ENCODE measurements at regions not wholly inside any gene's neighbourhood (a gene's known extent, or its start where the extent isn't known, plus 50 kb on each side); places are given as distances from the start of the nearest gene placed in this dataset.
A peak's percentile ranks its signal among the peaks of the same experiment; 100 is the strongest.

DNA sequence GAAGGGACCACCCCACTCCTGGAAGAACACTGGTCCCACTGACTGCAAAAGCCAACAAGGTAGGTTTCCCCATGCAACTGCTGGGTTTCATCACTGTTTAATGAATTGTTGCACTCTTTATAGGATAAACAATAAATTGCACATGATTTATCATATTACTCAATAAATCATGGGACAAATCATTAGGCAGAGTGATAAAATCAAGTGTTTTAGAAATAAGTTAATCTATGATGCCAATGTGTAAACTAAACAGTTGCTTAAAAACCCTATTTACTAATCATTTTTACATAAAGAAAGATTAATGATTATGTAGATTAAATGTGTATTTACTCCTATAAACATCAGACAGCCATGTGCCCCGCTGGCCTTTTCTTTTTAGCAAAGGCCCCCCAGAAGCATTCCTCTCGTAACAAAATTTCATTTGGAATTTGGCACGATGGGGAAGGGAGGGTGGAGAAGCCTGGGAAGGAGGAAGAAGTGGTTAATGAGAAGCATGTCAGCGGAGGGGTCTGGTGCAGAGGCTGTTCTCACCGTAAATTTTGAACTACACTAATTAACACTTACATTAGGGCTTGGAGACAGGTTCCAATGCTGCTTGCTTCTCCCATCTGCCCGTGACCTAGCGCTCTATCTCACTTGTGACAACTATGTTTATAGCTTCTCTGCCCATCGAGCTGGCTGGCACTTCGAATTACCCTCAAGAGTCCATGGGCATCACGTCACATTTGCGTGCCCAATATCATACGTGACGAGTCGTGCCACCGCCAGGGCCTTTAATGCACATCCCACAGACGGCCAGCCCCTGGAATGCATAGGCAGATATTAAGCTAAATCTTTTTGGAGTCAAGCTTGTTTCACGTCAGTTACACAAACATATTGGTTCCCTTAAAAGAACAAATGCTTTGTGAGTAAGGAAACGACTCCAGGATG lies 357.7 kb upstream of the TSHZ3 start:
- no peak for DNase-seq (ENCODE audit: low spot score)

DNA sequence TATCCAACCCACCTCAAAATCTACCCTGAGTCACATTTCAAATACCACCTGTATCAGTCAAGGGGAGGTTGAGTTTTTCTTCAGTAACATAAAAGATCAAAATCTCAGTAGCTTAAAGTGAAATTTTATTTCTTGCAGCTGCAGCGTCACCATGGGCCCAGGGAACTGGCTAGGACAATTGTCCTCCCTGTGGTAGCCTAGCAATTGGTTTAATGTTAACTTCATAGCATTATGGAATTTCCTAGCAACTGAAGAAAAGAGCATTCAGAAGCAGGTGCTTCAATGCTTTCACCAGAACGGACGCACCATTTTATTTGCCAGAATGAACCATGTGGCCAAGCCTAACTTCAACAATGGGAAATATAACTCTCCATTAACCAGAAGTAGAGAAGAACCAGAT lies 359.3 kb upstream of the TSHZ3 start:
- DNase-seq (ENCODE audit: low spot score): no peak

DNA sequence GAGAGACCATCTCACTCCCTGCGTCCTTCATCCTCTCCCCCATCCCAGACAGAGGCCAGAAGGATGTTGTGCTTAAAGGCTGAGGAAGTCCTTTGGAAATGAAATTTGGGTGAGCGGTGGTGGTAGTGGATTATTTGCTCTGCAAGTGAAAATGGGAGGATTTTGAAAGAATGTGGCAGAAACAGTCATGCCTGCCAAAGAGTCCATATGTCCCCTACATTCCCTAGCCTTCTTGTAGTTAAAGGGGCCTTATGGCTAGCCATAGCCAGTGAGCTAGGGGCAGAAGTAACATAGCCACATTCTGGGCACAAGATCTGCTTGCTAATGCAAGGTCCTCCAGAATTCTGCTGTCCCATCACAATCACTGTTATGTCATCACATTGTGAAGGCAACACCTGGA lies 360.2 kb upstream of the TSHZ3 start:
- no peak for DNase-seq (ENCODE audit: low spot score)

DNA sequence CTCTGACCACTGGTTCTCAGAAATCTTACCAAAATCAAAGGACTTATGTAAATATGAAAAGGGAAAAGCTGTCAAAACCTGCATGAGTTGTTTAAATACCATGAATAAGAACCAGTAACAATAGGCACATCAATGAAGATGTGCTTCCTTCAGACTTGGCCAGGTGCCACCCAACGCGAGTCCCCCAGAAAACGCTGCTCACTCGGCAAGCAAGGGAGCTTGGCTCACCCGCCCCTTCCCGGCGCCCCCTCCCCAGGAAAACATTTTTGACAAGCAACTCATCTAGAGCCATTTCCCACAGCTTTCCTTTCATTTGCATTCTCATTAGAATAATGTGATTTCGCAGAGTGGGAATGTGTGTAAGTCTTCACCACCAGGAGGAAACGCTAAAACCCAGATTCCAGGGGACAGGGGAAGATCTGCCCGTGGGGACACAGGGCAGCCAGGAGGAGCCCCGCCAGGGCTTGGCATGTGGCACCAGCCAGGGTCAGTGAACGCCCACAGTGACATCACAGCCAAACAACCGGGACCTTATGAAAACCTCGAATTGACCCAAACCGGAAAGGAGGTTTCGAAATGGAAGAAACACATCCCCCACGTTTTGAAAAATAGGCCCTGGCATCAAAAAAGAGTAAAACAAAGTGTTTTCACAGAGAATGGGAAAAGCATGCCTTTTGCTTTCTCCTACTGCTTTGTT lies 366.2 kb upstream of the TSHZ3 start:
- DNase-seq (ENCODE audit: low spot score): no peak

DNA sequence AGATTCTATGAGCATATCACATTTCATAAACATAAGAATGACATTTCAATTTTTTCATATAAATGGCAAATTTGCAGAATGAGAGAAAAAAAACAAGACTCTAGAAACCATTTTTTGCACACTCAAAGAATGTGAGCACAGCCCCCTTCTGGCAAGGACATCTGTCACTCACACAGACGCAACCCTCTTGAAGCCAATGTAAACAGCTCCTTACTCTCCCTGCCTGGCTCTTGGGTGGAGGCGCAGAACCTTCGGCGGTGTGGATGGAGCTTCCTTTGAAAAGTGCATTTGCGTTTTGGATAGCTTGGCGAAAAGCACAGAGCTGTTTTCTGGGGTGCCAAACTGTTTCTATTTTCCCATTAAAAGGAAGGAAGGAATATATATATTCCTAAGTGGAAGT lies 367.6 kb upstream of the TSHZ3 start:
- DNase-seq (ENCODE audit: low spot score): no peak

DNA sequence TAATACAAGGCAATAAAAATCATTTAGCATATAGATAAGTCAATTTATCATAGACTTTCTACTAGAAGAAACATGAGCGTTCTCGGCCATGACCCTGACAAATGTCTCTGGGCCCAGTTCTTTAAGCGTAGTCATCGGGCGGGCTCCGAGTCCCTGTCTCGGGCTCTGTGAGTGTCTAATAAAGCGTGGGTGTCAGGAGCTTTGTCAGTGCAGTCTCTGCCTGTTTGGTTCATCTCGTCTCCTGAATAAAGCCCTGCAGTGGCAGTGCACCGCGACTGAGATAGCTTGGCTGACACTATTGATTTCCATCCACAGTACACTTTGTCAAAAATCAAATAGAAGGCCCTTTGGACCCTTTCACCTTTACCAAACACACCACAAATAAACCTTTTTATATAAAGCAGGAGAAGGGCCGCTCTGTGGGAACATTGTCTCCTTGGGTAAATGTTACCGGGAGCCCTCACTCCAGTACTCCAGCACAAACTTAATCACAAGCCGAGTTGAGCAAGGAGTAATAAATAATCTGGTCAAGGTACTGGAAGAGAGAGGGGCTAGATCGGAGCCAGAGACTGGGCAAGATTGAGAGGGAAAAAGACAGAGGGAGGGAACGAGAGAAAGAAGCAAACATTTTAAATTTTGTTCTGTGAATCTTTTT lies 368.2 kb upstream of the TSHZ3 start:
- DNase-seq (ENCODE audit: low spot score): no peak

DNA sequence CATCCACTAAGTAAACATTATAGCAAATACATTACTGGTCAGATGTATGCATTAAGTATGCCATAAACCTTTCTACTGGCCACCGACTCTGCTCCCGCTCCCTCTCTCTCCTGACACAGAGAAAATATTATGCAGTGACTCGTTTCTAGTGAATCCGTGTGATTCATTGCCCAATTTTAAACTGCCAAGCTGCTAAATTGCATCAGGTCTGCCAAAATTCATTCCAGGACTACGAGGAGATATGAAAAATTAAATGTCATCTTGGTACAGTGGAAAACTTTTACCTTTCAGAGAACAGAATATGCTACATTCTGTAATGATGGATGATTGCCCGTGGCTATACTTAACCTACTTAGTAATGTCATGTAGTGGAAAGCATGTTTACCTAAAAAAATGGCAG lies 368.8 kb upstream of the TSHZ3 start:
- peak; percentile 75 for DNase-seq (ENCODE audit: low spot score)

DNA sequence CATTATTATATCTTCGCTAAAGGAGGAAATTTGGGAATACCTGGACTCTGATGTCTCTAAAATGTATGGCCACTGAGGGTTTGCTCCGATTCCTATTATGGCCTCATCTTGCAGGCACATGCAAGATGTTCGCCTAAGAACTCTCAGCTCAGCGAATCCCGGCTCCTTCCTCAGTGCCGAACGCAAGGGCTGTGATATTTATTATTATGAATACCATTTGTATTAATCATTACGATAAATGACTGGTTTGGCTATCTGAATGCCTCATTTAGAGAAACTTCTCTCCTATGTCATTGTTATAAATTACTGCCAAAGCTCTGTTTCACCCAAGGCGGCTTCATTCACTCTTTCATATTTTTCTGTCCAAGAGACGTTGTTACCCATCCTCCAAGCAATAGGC lies 369.7 kb upstream of the TSHZ3 start:
- DNase-seq (ENCODE audit: low spot score): no peak

DNA sequence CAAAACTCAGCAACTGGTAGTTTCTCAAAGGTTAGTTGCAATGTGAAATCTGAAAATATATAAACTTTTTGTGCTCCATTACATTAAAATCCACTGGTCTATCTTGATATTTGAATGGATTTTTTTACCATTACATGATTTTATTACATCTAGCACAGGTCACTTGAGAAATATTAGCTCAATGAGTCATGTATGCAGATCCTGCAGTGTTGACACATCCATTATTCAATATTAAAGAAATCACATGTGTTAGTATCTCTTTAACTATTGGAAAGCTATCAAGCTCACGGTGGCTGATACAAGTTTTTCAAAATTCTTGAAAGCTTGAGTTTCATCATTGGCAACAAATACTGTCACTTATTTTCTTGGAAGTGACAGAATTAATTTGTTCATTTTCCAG lies 373.9 kb upstream of the TSHZ3 start:
- no peak for DNase-seq (ENCODE audit: low spot score)

DNA sequence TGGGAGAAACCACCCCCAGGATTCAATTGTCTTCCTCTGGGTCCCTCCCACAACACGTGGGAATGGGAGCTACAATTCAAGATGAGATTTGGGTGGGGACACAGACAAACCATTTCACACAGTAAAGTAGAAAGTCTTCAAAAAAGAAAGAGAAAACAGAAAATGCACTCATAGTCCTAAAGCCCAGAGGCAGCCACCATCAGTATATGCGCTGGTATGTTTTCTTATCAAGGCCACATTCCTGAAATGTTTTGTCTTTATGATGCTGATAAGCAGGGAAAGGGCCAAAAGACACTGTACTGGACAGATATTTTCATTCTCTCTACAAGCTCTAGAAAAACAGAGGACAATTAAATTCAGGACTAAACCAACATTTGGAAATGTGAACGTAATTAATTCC lies 375.8 kb upstream of the TSHZ3 start:
- DNase-seq (ENCODE audit: low spot score): peak; percentile 84

DNA sequence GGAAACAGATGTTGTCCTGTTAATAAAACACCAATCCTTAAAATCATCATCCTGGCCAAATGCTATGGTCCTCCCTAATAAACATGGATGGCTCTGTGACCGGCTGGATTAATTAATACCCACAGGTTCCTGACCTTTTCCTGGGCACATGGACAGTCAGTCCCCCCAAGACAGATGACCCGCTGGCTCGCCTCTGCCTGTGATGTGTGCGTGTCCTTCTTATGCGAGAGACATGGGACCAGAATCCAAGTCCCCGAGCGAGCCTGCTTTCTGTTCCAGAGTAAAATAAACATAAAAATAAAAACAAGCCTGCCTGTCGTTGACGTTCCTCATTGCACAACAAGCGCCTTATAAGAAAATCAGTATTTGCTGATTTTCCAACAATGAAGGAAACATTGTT lies 378.3 kb upstream of the TSHZ3 start:
- DNase-seq (ENCODE audit: low spot score): no peak

DNA sequence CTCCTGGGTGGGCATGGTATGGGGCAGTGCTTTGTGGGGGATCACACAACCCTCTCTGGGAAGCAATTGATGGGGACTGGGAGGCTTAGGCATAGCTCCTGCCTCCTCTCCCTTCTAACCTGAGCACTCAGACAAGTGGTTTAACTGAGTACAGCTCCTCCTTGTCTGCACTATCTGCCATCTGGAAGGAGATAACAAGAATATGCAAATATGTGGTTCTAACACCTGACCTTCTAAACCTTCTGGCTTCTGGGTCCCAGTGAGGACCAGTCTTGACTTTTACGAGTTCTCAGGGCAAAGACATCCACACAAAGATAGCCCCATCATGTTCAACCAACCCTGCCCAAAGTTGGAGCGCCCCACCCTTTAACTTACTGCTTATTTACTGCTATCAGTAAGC lies 381.0 kb upstream of the TSHZ3 start:
- no peak for DNase-seq (ENCODE audit: low spot score)

DNA sequence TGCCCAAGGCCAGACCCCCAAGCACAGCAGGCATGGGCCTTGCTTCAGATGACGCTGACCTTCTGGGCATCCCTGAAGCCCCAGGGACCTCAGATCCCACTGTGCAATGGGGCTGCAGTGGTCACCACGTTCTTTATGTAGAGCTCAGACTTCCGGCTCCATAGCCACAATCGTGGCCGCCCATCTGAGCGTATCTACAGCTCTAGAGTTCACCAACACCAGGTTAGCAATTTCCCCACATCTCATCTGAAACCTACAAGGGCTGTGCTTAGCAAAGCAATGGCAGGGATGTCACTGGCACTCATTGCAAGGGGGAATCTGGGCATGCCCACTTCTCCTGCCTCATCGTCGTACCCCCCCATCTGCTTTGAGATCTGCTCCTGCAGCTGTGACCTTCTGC lies 384.4 kb upstream of the TSHZ3 start:
- DNase-seq (ENCODE audit: low spot score): no peak

DNA sequence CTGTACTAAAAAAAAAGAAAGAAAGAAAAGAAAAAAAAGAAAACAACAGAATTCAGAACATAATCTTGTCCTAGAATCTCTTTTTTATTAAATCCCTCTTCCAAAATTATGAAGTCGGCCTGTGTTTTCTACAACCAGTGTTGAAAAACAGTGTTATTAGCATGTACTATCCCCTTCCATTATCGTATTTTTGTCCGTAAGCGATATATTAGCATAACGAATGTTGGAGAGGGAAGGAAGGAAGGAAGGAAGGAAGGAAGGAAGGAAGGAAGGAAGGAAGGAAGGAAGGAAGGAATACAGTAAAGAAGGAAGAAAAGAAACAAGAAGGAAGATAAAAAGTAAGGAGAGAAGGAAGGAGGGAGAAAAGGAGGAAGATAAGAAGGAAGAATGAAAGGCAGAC lies 393.0 kb upstream of the TSHZ3 start:
- no peak for DNase-seq (ENCODE audit: low spot score)

DNA sequence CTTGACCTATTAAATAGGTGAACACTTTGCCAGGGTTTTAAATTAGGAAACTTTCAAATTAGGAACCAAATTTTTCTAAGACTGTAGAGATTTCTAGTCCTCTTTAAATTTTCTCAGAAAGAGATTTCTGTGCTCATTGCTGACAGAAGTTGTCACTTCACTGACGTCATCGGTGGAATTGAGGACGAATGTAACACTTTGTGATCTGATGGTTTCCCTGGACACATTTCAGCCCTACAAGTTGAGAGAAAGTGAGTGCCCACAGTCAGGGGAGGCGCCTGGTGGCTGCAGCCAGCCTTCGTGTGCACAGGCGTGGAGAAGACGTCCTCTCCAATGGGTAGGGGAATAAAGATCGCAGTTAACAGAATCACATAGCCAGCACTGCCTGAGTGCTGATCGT lies 396.5 kb upstream of the TSHZ3 start:
- DNase-seq (ENCODE audit: low spot score): no peak

DNA sequence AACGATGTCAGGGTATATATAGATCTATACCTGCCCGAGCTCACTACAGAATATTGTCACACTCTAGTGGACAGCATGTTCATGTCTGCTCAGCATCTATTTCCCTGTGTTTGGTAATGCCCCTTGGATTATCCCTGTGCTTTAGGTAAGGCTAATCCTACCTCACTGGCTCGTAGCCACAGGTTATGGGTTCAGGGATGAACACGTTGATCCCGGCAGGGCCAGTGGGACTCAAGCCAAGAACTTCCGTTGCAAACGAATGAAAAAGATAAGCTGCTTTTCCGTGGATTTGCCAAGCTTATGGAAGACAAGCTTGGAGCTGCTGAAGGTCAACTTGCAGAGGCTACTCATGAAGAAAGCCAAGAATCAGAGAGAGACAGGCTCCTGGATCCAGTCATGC lies 400.0 kb upstream of the TSHZ3 start:
- DNase-seq (ENCODE audit: low spot score): peak; percentile 11

DNA sequence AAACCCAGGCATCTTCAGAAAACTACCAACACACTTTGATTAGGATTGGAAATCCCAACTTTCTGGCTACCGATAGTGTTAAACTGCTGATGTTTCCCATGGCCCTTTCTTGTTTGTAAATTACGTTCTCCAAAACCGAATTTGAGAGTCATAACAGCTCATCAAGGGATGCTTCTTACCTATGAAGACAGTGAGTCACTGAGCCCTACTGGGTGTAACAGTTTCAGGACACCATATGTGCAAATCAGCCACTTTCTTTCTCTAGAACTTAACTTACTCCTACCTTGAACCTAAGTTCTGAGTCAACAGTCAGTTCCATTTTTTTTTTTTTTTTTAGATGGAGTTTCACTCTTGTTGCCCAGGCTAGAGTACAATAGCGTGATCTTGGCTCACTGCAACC lies 410.1 kb upstream of the TSHZ3 start:
- DNase-seq (ENCODE audit: low spot score): no peak

DNA sequence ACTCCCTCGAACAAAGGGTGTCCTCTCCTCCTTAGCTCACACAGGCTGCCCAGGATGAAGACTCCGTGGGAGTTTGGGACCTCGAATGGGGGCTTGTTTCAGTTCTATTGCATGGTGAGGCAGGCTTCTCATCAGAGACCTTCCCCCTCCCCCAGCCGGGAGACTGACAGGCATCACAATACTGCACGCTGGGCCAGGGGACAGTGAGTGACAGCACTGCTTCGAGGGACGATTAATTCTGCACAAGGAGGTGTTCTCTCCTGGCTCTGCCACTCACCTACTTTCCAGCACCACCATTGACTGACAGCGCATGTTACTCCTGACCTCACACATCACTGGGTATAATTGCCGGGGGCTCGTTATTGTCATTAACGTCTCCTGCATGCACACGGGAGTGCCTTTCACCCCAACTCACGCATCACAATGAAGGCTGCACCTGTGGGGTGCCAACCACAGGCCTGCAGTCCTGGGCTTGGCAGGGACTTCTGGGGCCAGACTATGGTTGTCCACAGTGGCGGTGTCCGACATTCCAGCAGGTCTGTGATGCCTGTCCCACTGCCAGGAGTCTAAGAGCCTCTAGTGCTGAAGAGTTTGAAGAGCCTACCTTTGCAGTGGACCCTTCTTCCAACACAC lies 412.2 kb upstream of the TSHZ3 start:
- DNase-seq (ENCODE audit: low spot score): no peak

DNA sequence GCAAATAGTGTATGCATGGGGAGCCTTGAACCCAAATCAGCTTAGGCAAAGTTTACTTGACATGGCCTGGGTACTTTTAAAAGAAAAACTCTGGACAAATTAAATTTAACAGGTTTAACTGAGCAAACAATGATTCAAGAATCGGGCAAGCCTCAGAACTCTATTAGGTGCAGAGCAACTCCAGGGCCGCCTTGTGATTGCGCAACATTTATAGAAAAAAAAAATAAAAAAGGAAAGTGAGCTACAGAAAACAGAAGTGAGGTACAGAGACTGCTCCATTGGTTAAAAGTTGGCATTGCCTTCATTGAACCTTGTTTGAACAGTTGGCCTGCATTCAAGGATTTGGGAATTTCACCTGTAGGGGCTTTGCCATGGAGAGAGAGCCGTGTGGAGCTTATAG lies 421.0 kb upstream of the TSHZ3 start:
- DNase-seq (ENCODE audit: low spot score): peak; percentile 25

DNA sequence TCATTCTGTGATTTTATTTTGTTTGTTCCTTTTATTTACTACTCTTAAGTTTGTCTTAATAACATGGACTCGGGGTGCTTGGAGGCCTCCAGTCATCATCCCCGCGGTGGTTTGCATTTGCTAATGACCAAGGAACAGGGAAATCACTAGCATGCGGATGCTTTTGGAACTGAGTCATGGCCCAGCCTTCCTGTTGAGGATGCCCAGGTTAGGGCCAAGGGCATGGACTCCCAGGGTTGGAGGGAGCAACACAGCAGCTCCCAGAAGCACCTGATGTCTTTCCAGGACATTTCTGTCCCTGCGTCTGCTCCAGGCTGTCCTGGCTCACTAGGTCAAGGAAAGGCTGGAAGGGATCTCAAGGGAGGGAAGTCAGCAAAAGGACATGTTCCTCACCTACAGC lies 423.7 kb upstream of the TSHZ3 start:
- no peak for DNase-seq (ENCODE audit: low spot score)

DNA sequence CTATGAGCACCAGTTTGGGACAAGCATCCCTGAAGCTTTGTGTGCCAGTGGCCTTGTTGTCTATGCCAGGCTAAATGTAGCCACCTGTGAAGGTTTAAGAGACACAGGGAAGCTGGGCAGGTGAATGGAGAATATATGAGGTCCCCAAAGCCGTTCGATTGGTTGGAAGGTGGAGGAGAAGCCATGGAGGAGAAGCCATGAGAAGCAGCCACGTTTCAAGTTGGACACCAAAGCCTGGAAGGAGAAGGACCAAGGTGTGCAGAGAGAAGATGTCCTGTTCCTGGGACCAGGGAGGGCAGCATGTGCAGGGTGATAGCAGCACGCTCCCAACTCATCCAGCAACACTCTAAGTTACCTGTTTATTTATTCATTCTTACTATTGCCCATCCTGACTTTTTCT lies 432.3 kb upstream of the TSHZ3 start:
- DNase-seq (ENCODE audit: low spot score): no peak

DNA sequence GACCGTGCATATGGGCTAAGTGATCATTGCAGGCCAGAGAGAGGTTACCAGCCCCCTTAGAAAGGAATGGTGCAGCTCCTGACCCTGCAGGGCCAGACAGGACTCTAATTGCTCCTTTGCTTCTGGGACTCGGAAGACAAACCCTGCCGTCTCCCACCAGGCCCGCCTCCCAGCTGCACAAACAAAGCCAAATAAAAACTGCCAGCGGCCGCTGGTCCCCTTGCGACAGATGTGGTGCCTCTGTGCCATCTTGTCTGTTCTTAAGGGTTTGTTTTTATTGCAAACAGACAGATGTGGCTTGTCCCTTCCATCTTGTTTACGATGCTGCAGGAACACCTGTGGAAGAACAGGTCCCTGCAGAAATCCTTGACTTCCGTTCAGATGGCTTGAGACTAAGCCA lies 434.4 kb upstream of the TSHZ3 start:
- no peak for DNase-seq (ENCODE audit: low spot score)
